CD14-positive monocyte (primary cell): ENCODE measurements at regions not wholly inside any gene's neighbourhood (a gene's known extent, or its start where the extent isn't known, plus 50 kb on each side); places are given as distances from the start of the nearest gene placed in this dataset.

ENCODE experiments used
- DNase-seq, 3 donors: peaks; one replicate each; pipeline ENCODE4 v3.0.0-alpha.2; 2011 to 2022
- H2AFZ ChIP-seq: 2 replicates; pipeline ENCODE4 v1.6.0; 2012; ENCODE audit warnings: mild to moderate bottlenecking, low read depth, low read length, inconsistent platforms; ENCODE audit not compliant: insufficient read depth, poor library complexity, severe bottlenecking
- H3K27ac ChIP-seq, 2 donors: 1 replicate in 1 of 2; 2 replicates in 1 of 2; pipeline ENCODE4 v1.5.1; 2012 to 2013; ENCODE audit warnings: low read length in 2 of 2, control low read depth in 1 of 2, inconsistent platforms in 1 of 2, low read depth in 1 of 2, mild to moderate bottlenecking in 1 of 2
- H3K27me3 ChIP-seq, 2 donors: one replicate each; pipeline versions ENCODE4 v1.6.0 to v1.6.1; 2011 to 2013; ENCODE audit warnings: low read length in 2 of 2; ENCODE audit not compliant: control insufficient read depth in 2 of 2, insufficient read depth in 2 of 2
- H3K36me3 ChIP-seq, 2 donors: replicated peaks in 1 of 2; 1 replicate in 1 of 2; 2 replicates in 1 of 2; pipeline versions ENCODE4 v1.5.1 to v1.6.1; 2012 to 2013; ENCODE audit warnings: low read length in 2 of 2, control low read depth in 1 of 2, inconsistent platforms in 1 of 2, mild to moderate bottlenecking in 1 of 2; ENCODE audit not compliant: insufficient read depth in 2 of 2, control insufficient read depth in 1 of 2
- H3K4me1 ChIP-seq, 2 donors: 1 replicate in 1 of 2; 2 replicates in 1 of 2; pipeline versions ENCODE4 v1.5.1 to v1.6.1; 2012 to 2013; ENCODE audit warnings: low read length in 2 of 2, control low read depth in 1 of 2, inconsistent platforms in 1 of 2, mild to moderate bottlenecking in 1 of 2, moderate library complexity in 1 of 2; ENCODE audit not compliant: insufficient read depth in 2 of 2, control insufficient read depth in 1 of 2
- H3K4me2 ChIP-seq: replicated peaks from 2 replicates; pipeline ENCODE3; 2012; ENCODE audit warnings: low read length, moderate library complexity, mild to moderate bottlenecking; ENCODE audit not compliant: poor library complexity, severe bottlenecking; ENCODE audit errors: extremely low read depth
- H3K4me3 ChIP-seq, 3 experiments: fragments of 200-600 bp in 1 of 3; sonication (generic) in 1 of 3; replicated peaks in 1 of 3; 1 replicate in 2 of 3; 2 replicates in 1 of 3; pipeline ENCODE4 v1.5.1; 2011 to 2013; ENCODE audit warnings: low read length in 3 of 3, mild to moderate bottlenecking in 3 of 3, control low read depth in 2 of 3, low read depth in 2 of 3, inconsistent platforms in 1 of 3, moderate library complexity in 1 of 3
- H3K79me2 ChIP-seq: 2 replicates; pipeline ENCODE4 v1.6.0; 2012; ENCODE audit warnings: mild to moderate bottlenecking, control low read depth, inconsistent platforms, low read length, moderate library complexity; ENCODE audit not compliant: insufficient read depth
- H3K9ac ChIP-seq: 2 replicates; pipeline ENCODE4 v1.6.0; 2017; ENCODE audit warnings: low read length, mild to moderate bottlenecking; ENCODE audit not compliant: insufficient read depth, poor library complexity, severe bottlenecking
- H3K9me3 ChIP-seq, 2 donors: replicated peaks in 1 of 2; 1 replicate in 1 of 2; 2 replicates in 1 of 2; pipeline versions ENCODE4 v1.5.1 to v1.6.1; 2012 to 2013; ENCODE audit warnings: low read length in 2 of 2, control low read depth in 1 of 2; ENCODE audit not compliant: control insufficient read depth in 1 of 2, insufficient read depth in 1 of 2
- H4K20me1 ChIP-seq: 2 replicates; pipeline ENCODE4 v1.6.0; 2012; ENCODE audit warnings: mild to moderate bottlenecking, low read length, control low read depth, moderate library complexity; ENCODE audit not compliant: insufficient read depth
- H3K27ac Mint-ChIP-seq, 7 donors: one replicate each; pipeline ENCODE4 v1.8.0; 2020; ENCODE audit warnings: mild to moderate bottlenecking in 7 of 7, mixed read lengths in 7 of 7, moderate library complexity in 6 of 7, inconsistent platforms in 2 of 7
- H3K27me3 Mint-ChIP-seq, 3 donors: one replicate each; pipeline ENCODE4 v1.8.0; 2021 to 2022; ENCODE audit warnings: low read depth in 3 of 3, mild to moderate bottlenecking in 3 of 3, mixed read lengths in 3 of 3, moderate library complexity in 3 of 3, inconsistent platforms in 1 of 3
- H3K36me3 Mint-ChIP-seq, 2 donors: one replicate each; pipeline ENCODE4 v1.8.0; 2020; ENCODE audit warnings: mixed read lengths in 2 of 2, inconsistent platforms in 1 of 2, mild to moderate bottlenecking in 1 of 2
- H3K4me1 Mint-ChIP-seq: one replicate; pipeline ENCODE4 v1.8.0; 2020; ENCODE audit warnings: mild to moderate bottlenecking, mixed read lengths
- H3K4me3 Mint-ChIP-seq, 2 donors: one replicate each; pipeline ENCODE4 v1.8.0; 2020; ENCODE audit warnings: mild to moderate bottlenecking in 2 of 2, mixed read lengths in 2 of 2, moderate library complexity in 1 of 2
- H3K9me3 Mint-ChIP-seq, 7 donors: one replicate each; pipeline ENCODE4 v1.8.0; 2020 to 2022; ENCODE audit warnings: mixed read lengths in 7 of 7, mild to moderate bottlenecking in 6 of 7, moderate library complexity in 6 of 7, inconsistent platforms in 2 of 7
- WGBS: methylation state at CpG from one replicate; pipeline ENCODE4 v1.1.5; 2013; ENCODE audit warnings: missing lambda C conversion rate; ENCODE audit not compliant: insufficient coverage; 5-methylcytosine and 5-hydroxymethylcytosine counted together
- intact Hi-C, 2 donors: fragments of 100-400 bp; cut with micrococcal nuclease; formaldehyde crosslinking; loops; one replicate each; pipeline versions ENCODE4 v1.15.0 to v1.15.1; 2023
- TF ChIP-seq, protein P1 (sequence below): fragments of 200-600 bp; IDR thresholded peaks from one replicate; pipeline ENCODE4 v1.8.0; 2022; ENCODE audit warnings: antibody characterized with exemption, mild to moderate bottlenecking

DNA sequence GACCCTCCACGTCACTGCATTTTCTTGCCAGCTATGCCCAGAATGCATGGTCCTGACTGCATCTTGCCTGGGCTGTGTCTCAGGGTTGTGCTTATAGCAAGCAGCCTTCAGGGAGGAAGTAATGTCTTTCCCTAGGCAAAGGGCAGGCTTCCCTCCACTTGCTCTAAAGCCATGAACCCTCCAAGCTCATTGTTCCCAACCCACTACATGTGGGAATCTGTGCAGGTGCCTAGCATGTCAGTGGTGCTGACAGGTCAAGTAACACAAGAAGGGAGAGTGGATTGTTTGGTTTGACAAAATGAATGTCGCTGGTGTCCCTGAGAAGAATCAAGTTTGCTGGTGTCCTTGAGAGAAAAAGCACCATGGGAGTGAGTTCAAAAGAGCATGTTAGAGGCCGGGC is 53.9 kb upstream of the UCN3 start:
- peaks cover 9 to 22% of the 10 kb centered on the region in 2 donors for H3K9me3 ChIP-seq
- Mint-ChIP-seq H3K9me3 (peaks cover 7 to 22% (median 10%) of the 10 kb centered on the region in 7 donors), H3K36me3 (no peaks in the 10 kb centered on the region), H3K4me3 (no peak overlapping the region), H3K27me3 (peaks cover 0 to 3% (median 0%) of the 10 kb centered on the region in 3 donors), H3K27ac (no peak overlapping the region), H3K4me1 (no peaks in the 10 kb centered on the region)
- DNase-seq = no peak
- H3K36me3 ChIP-seq = no peaks in the 10 kb centered on the region
- no peak overlapping the region for H3K9ac ChIP-seq
- TF ChIP-seq, protein P1, sequence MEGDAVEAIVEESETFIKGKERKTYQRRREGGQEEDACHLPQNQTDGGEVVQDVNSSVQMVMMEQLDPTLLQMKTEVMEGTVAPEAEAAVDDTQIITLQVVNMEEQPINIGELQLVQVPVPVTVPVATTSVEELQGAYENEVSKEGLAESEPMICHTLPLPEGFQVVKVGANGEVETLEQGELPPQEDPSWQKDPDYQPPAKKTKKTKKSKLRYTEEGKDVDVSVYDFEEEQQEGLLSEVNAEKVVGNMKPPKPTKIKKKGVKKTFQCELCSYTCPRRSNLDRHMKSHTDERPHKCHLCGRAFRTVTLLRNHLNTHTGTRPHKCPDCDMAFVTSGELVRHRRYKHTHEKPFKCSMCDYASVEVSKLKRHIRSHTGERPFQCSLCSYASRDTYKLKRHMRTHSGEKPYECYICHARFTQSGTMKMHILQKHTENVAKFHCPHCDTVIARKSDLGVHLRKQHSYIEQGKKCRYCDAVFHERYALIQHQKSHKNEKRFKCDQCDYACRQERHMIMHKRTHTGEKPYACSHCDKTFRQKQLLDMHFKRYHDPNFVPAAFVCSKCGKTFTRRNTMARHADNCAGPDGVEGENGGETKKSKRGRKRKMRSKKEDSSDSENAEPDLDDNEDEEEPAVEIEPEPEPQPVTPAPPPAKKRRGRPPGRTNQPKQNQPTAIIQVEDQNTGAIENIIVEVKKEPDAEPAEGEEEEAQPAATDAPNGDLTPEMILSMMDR = no peak
- no peak overlapping the region for H3K4me3 ChIP-seq
- no peaks in the 10 kb centered on the region for H3K27me3 ChIP-seq
- H3K79me2 ChIP-seq = no peaks in the 10 kb centered on the region
- no peaks in the 10 kb centered on the region for H4K20me1 ChIP-seq
- 100% methylated on average over 2 of the region's 3 CpGs for WGBS
- no peak overlapping the region for H2AFZ ChIP-seq
- H3K4me2 ChIP-seq = no peak overlapping the region
- intact Hi-C loops = no loop called here
- no peaks in the 10 kb centered on the region for H3K4me1 ChIP-seq
- H3K27ac ChIP-seq = no peak overlapping the region

DNA sequence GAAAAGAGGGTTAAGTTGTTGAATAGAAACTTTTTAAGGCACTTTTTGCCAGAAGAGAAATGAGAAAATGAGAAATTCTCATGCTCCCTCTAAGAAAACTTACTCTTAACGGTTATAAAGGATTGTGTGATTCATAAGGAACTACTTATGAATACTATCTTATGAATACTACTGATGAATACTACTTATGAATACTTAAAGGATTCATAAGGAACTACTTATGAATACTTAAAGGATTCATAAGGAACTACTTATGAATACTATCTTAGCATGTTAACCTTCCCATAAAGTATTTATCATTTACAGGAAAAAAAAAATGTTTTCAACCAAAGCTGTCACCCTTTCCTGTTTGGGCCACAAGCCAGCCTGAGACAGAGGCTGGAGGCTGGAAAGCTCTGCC is 53.1 kb upstream of the UCN3 start:
- Histone ChIP-seq H3K79me2 (no peaks in the 10 kb centered on the region), H3K9me3 (peaks cover 2 to 15% of the 10 kb centered on the region in 2 donors), H3K4me3 (no peak overlapping the region), H3K36me3 (no peaks in the 10 kb centered on the region), H3K27me3 (no peaks in the 10 kb centered on the region), H3K4me1 (no peaks in the 10 kb centered on the region), H3K4me2 (no peak overlapping the region), H2AFZ (no peak overlapping the region), H3K9ac (no peak overlapping the region), H3K27ac (no peak overlapping the region), H4K20me1 (no peaks in the 10 kb centered on the region)
- H3K36me3 Mint-ChIP-seq = no peaks in the 10 kb centered on the region
- no CpG with 5 or more reads among the region's 1 CpG for WGBS
- no peak overlapping the region for H3K27ac Mint-ChIP-seq
- peaks cover 0 to 3% (median 0%) of the 10 kb centered on the region in 3 donors for H3K27me3 Mint-ChIP-seq
- H3K9me3 Mint-ChIP-seq = peaks cover 2 to 14% (median 6%) of the 10 kb centered on the region in 7 donors
- intact Hi-C loops = no loop called here
- TF ChIP-seq, protein P1 = no peak
- no peaks in the 10 kb centered on the region for H3K4me1 Mint-ChIP-seq
- no peak overlapping the region for H3K4me3 Mint-ChIP-seq
- no peak for DNase-seq
